Ascending aorta (tissue), 2 donors: ENCODE measurements at regions not wholly inside any gene's neighbourhood (a gene's known extent, or its start where the extent isn't known, plus 50 kb on each side); places are given as distances from the start of the nearest gene placed in this dataset.

Experiments used
- DNase-seq, 2 donors: peaks; one replicate each; pipeline ENCODE4 v3.0.0-alpha.2; 2019; ENCODE audit warnings: low spot score in 2 of 2
- H3K27ac ChIP-seq, 2 donors: fragments of 200-600 bp; sonication (generic); one replicate each; pipeline ENCODE4 v1.5.1; 2016 to 2017; ENCODE audit warnings: mild to moderate bottlenecking in 1 of 2
- H3K27me3 ChIP-seq: fragments of 200-600 bp; sonication (generic); one replicate; pipeline ENCODE4 v1.5.1; 2017
- H3K36me3 ChIP-seq, 2 donors: fragments of 200-600 bp; sonication (generic); one replicate each; pipeline ENCODE4 v1.5.1; 2016
- H3K4me1 ChIP-seq, 2 donors: fragments of 200-600 bp; sonication (generic); one replicate each; pipeline ENCODE4 v1.5.1; 2016 to 2017; ENCODE audit warnings: mild to moderate bottlenecking in 1 of 2
- H3K4me3 ChIP-seq, 2 donors: fragments of 200-600 bp; sonication (generic); one replicate each; pipeline ENCODE4 v1.5.1; 2016 to 2017; ENCODE audit warnings: mild to moderate bottlenecking in 1 of 2
- H3K9me3 ChIP-seq, 2 donors: fragments of 200-600 bp; sonication (generic); one replicate each; pipeline ENCODE4 v1.5.1; 2016
- intact Hi-C: fragments of 100-400 bp; cut with DNase I; formaldehyde crosslinking; loops from one replicate; pipeline ENCODE4 v1.15.1; 2023
- TF ChIP-seq, protein P1 (sequence below), 3 experiments: fragments of 200-600 bp in 2 of 3; fragments of 450-650 bp in 1 of 3; sonication (generic) in 2 of 3; IDR thresholded peaks; one replicate each; pipeline ENCODE4 v1.5.1; 2016 to 2019; ENCODE audit warnings: antibody characterized with exemption in 3 of 3, mild to moderate bottlenecking in 1 of 3, moderate library complexity in 1 of 3

DNA sequence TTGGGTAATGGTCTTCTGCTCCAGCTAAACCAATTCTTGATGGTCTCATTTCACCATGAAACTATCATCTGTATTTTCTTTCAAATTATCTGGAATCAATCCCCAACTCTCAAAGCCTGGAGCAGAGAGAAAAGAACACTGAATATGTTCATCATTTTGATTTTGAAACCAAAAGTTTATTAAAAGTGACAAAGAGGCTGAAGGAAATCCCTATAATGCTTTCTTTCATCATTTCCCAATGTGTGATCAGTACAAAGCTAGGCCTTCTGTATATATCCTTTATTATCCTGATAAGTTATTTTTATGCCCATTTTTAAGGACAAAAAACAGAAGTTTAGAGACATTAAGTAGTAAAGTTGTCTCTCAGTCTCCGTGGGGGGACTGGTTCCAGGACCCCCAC lies 50.1 kb upstream of the MBNL1 start:
- H3K9me3 ChIP-seq, result no peaks in the 10 kb centered on the region
- H3K27me3 ChIP-seq, result no peaks in the 10 kb centered on the region
- H3K4me3 ChIP-seq, result peak overlapping the region in 1 of 2 donors; percentile 10
- H3K4me1 ChIP-seq, result peaks cover 0 to 45% of the 10 kb centered on the region in 2 donors
- H3K36me3 ChIP-seq, result no peaks in the 10 kb centered on the region
- DNase-seq, result no peak
- TF ChIP-seq, protein P1, sequence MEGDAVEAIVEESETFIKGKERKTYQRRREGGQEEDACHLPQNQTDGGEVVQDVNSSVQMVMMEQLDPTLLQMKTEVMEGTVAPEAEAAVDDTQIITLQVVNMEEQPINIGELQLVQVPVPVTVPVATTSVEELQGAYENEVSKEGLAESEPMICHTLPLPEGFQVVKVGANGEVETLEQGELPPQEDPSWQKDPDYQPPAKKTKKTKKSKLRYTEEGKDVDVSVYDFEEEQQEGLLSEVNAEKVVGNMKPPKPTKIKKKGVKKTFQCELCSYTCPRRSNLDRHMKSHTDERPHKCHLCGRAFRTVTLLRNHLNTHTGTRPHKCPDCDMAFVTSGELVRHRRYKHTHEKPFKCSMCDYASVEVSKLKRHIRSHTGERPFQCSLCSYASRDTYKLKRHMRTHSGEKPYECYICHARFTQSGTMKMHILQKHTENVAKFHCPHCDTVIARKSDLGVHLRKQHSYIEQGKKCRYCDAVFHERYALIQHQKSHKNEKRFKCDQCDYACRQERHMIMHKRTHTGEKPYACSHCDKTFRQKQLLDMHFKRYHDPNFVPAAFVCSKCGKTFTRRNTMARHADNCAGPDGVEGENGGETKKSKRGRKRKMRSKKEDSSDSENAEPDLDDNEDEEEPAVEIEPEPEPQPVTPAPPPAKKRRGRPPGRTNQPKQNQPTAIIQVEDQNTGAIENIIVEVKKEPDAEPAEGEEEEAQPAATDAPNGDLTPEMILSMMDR (IDR thresholded peaks at IDR 0.05), result no peak
- peak overlapping the region in 1 of 2 donors; percentile 31 for H3K27ac ChIP-seq
- intact Hi-C loops, result no loop called here
